GM19351 (cell line): ENCODE measurements at regions not wholly inside any gene's neighbourhood (a gene's known extent, or its start where the extent isn't known, plus 50 kb on each side); places are given as distances from the start of the nearest gene placed in this dataset.
"Not testable (repeated sequence)": the region's sequence is repeated elsewhere in the genome, so short reads cannot be mapped to it uniquely, and the experiment has no call there.

Experiments
- ATAC-seq: cut with Tn5 transposase; IDR thresholded peaks from one replicate; pipeline ENCODE4 v1.9.1; 2021; ENCODE audit warnings: mild to moderate bottlenecking, moderate library complexity; ENCODE audit not compliant: unreplicated experiment

DNA sequence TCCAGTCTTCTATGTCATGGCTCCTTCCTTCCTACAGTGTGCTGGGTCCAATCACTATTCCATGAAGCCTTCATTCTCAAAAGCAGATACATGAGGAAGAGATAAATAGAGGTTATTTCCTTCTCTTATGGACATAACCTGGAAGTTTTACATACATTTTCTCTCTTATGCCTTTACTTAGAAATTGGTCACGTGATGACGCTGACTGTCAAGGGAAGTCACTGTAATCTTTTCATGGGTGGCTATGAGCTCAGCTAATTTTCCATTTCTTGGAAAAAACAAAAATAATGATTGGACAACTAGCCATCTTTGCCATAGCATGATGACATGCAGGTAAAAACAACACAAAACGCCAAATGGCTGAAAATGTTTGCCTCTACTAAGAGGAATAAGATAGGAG is 151.6 kb upstream of the PRSS16 start:
- no peak for ATAC-seq

DNA sequence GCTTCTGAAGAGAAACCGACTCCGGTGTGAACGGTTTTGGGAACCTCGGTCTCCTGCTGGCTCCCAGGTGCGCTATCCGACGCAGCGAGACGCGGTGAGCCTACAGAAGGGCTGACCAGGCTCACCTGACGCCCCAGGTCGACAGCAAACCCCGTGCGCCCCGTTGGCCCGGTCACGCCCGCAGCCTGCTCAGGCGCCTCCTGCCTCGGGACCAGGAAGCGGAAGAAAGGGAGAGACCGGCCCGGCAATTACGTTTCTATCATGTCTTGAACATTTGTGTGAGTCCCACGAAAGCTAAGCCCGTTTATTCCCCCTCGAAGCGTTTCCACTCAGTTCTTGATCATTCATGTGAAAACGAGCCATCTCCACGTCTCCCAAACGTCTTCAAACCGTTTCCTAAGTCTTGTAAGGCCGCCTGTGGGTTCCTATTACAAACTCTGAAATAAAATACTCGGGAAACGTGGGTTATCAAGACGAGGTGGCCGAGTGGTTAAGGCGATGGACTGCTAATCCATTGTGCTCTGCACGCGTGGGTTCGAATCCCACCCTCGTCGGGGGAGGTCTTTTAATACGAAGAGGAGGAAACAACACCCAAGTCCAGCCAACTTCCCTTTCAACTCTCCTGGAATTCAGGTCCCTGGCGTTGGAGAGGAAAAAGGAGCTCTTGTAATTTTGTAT is 150.5 kb upstream of the PRSS16 start:
- no peak for ATAC-seq

GRCh38 chr6:27098956-27099355 is 148.5 kb upstream of the PRSS16 start:
- no peak for ATAC-seq

- no peak for ATAC-seq
Measured at GRCh38 chr6:27100921-27101320, 146.6 kb upstream of the PRSS16 start.

- ATAC-seq = no peak
Measured at GRCh38 chr6:27101824-27102223, 145.7 kb upstream of the PRSS16 start.

DNA sequence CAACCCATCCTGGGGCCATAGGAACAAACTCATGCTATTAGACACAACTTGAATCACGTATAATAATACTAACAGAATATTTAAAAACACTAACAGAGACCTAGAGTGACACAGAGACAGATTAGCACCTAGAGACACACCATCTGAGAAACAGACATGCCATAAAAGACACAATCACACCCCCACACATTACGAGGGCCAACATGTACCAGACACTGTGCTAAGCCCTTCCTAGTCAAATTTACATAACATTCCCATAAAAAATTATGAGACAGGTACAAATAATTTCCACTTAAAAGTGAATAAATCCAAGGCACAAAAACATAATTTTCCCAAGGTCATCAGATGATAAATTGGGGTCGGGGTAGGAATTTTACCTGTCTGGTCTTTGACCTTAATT is 141.1 kb upstream of the PRSS16 start:
- no peak for ATAC-seq

GRCh38 chr6:27111743-27112142 is 135.8 kb upstream of the PRSS16 start:
- no peak for ATAC-seq

- no peak for ATAC-seq
Measured at GRCh38 chr6:27112974-27113373, 134.5 kb upstream of the PRSS16 start.

DNA sequence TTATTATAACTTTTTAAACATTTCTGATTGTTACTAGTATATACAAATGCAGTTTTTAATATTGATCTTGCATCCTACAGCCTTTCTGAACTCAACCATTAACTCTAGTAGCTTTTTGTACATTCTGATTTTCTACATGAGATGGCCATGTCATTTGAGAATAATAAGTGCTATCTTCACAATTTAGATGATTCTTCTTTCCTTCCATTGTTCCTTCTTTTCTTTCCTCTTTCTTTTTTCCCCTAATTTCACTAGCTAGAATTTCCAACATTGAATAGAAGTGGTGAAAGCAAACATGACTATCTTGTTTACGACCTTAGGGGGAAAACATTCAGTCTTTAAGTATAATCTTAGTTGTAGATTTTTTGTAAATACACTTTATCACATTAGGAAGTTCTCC is 128.2 kb upstream of the PRSS16 start:
- ATAC-seq = no peak

GRCh38 chr6:27119761-27120160 is 127.7 kb upstream of the PRSS16 start:
- no peak for ATAC-seq

- no peak for ATAC-seq
Measured at GRCh38 chr6:27121640-27122039, 125.9 kb upstream of the PRSS16 start.

- ATAC-seq = no peak
Measured at GRCh38 chr6:27124252-27124657, 123.2 kb upstream of the PRSS16 start.

DNA sequence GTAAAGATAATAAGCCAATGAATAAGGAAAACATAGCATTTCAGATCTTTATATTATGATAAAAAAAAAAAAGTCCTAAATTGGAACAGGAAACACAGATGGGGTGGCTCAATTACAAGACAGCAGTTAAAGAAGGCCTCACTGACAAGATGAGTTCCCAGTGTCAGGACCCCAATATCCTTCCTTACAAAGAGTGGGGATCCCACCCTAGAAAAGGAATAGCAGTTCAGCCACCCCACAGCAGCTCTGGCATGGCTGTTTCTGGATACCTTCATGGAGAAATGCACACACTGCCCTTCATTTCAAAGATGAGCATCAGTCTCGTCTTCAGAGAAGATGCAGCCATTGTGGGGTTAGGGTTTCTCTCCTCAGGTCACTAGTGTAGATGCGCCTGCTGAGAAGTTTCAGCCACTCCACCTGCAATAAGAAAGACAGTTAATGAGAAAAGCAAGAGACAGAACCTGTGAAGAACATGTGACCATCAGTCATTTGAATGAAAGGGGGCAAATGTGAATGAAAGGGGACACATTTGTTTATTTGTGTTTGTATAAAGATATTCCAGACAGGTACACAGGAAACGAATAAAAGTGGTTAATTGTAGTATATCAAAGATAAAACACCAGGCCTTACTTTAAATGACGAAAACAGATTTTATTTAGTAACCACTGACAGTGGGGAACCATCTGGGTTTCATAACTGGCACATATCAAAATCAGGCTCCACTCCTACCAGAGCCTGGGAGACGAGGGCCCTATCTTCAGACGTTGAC is 121.3 kb upstream of the PRSS16 start:
- no peak for ATAC-seq

- ATAC-seq = peak; percentile 67
Measured at GRCh38 chr6:27126815-27127537, 120.5 kb upstream of the PRSS16 start.

DNA sequence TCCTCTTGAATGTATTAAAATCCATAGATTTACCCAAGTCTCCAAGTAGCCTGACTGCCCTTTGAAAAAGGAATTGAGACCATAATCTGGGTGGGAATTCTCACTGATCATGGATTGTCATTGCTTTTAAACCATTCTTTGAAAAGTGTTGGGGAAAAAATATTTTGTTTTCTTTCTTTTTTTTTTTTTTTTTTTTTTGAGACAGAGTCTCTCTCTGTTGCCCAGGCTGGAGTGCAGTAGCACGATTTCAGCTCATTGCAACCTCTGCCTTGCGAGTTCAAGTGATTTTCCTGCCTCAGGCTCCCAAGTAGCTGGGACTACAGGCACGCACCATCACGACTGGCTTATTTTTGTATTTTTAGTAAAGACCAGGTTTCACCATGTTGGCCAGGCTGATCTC is 119.6 kb upstream of the PRSS16 start:
- not testable (repeated sequence) for ATAC-seq

- ATAC-seq = no peak
Measured at GRCh38 chr6:27128311-27129094, 119.0 kb upstream of the PRSS16 start.

DNA sequence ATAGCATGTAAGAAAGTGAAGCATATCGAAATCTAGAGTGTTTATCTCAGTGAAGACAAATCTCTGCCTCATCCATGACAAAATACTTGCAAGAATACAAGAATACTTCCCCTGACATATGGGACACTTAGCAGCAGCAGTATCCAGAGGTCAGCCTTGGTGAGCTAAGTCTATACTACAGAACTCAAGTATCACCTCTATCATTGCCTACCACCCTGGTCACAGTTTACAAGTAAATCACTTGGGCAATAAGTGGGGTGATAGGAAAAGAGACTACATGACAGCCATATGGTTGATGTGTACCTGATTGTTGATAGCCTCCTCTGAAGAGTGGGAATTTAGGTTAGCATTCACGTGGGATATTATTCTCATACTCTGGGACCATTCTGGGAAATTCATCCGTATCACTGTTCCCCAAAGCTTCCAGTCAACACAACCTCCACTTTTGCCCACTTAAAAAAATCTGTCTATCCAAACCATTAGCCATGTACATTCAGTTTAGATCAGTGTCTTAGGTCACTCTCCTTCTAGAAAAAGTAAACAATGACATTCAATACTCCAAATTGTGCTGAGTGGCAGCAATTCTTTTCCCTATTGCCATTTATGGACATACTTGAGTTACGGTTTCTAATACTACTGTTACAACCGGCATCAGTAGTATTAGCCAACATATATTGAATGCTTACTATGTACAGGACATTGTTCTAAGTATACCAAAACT is 118.2 kb upstream of the PRSS16 start:
- ATAC-seq = no peak

- ATAC-seq = no peak
Measured at GRCh38 chr6:27129917-27130316, 117.6 kb upstream of the PRSS16 start.

DNA sequence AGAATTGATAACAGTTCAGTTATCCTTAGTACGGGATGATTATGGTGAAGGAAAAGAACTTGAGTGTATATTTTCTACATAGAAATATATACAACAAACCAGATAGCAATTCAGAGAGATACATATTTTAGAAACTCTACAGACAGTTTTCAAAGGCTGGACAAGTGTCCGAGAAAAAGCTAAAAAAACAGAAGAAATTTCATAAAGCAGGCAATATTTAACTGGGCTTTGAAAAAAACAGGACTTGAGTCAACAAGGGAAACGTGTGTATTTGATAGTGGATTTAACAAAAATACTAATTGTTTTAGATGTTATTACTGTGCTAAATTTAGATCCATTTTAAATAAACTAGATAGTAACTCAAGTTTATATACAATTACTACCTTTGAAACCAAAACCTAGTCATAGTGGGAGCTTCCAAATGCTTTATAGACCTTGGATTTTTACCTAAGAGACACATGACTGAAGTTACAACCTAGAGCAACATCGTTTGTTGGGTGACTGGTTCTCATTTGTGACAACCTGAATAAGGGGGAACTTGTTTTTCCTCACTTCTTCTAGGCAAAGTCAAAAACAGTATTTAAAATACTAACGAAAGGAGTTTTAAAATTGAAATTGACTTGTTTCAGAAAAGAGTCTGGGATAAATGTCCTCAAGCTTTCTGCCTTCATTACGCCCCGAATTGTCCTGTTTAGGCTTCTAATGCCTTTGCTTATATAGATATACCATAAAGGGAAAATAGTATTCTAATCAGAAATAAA is 116.7 kb upstream of the PRSS16 start:
- no peak for ATAC-seq

DNA sequence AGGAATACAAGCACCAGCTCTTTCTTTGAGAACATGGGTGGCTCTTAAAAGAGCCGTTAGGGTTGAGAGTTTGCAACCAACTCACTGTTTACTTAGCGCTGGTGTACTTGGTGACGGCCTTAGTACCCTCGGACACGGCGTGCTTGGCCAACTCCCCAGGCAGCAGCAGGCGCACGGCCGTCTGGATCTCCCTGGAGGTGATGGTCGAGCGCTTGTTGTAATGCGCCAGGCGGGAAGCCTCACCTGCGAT is 115.3 kb upstream of the PRSS16 start:
- ATAC-seq = peak; percentile 8
